ENCODE measurements at regions not wholly inside any gene's neighbourhood (a gene's known extent, or its start where the extent isn't known, plus 50 kb on each side); places are given as distances from the start of the nearest gene placed in this dataset.

DNA sequence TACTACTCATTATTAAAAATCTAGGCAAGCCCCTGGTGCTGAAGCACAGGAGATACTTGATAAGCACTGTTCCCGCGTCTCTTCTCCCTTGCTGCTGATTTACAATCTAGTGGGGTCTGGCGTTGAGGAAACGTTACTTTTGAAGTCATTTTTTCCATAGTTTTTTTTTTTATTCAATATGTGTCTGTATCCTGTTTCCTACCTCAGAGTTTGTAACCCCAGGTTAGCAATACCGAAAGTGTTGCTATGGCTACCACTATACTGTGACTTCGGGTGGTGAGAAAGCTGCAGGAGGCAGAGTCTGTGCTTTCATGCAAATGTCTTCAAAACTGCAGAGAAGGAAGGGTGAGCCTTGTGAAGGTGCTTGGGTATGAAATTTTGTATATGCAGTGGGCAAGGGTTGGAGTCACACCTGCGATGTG is 458.8 kb upstream of the GHITM start:
- TF ChIP-seq EZH2phosphoT487 (IDR thresholded peaks at IDR 0.05; ENCODE audit: borderline replicate concordance): no peak
- no peak for TF ChIP-seq ELF1 (IDR thresholded peaks at IDR 0.05; ENCODE audit: borderline replicate concordance, low read depth)
- TF ChIP-seq SP1 (IDR thresholded peaks at IDR 0.05; ENCODE audit: low read depth): no peak
- TF ChIP-seq RAD21 (IDR thresholded peaks at IDR 0.05; ENCODE audit: low read depth): no peak
- TF ChIP-seq POLR2AphosphoS5 (IDR thresholded peaks at IDR 0.05; ENCODE audit: low read depth, low read length): no peak
- TF ChIP-seq REST (IDR thresholded peaks at IDR 0.05; ENCODE audit: low read depth): no peak
- RAD21 ChIA-PET (ENCODE audit: low non-redundant PET in 1 of 2, low total read pairs in 2 of 2, uncharacterized antibody in 2 of 2, unreplicated experiment in 2 of 2): no interaction called here
- H3K36me3 ChIP-seq (ENCODE audit: control insufficient read depth in 1 of 2, insufficient read depth in 2 of 2, low read length in 2 of 2): no peaks in the 10 kb centered on the region
- no peaks in the 10 kb centered on the region for H4K20me1 ChIP-seq (ENCODE audit: insufficient read depth)
- H3K79me2 ChIP-seq (ENCODE audit: insufficient read depth, low read length): no peaks in the 10 kb centered on the region
- DNase-seq (ENCODE audit: low read depth, low spot score) (no peak), ATAC-seq (no peak)
- no peak overlapping the region for H2AFZ ChIP-seq (ENCODE audit: low read depth, low read length, poor library complexity, severe bottlenecking)
- no peak overlapping the region for H3K4me3 ChIP-seq (replicated peaks in 1 of 2; ENCODE audit: low read depth in 1 of 2, low read length in 2 of 2)
- H3K9me2 ChIP-seq (ENCODE audit: insufficient read depth): no peaks in the 10 kb centered on the region
- H3K4me1 ChIP-seq (ENCODE audit: control insufficient read depth in 1 of 2, insufficient read depth in 2 of 2, low read length in 2 of 2): no peaks in the 10 kb centered on the region
- BruUV-seq (replicated peaks): no TSS peak
- no peak overlapping the region for H3K27ac ChIP-seq (ENCODE audit: low read depth, low read length)
- CTCF ChIA-PET: no interaction called here
- intact Hi-C loops (cut with micrococcal nuclease): no loop called here
- H3K9ac ChIP-seq (ENCODE audit: low read length): no peak overlapping the region
- peaks cover 4 to 12% of the 10 kb centered on the region in 2 experiments; a peak in 2 of 4 replicates for H3K9me3 ChIP-seq (ENCODE audit: control insufficient read depth in 1 of 2, insufficient read depth in 1 of 2, low read depth in 1 of 2, low read length in 2 of 2)
- H3K4me2 ChIP-seq (ENCODE audit: low read length): no peak overlapping the region
- POLR2A ChIA-PET: no interaction called here
- H3K27me3 ChIP-seq (ENCODE audit: insufficient read depth, low read length): no peaks in the 10 kb centered on the region

DNA sequence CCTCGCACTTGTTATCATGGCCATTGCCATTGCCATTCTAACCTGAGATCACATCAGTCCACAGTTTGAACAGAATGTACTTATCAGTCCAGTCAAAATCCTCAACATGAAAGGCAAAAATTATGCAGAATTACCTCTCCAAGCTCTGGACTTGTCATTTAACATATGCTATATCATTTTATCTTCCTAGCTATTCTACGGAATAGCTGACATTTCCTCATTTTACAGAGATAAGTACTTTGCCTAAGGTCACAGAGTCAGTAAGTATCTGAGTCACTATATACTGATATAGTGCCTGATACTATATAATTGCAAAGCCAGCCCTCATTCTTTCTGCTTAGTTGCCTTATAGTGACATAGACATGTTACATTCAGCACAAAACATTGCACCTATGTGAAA is 456.9 kb upstream of the GHITM start:
- BruUV-seq (replicated peaks): no TSS peak

More for the DNA sequence above, 456.9 kb upstream of the GHITM start:
- DNase-seq (ENCODE audit: low read depth, low spot score) (no peak), ATAC-seq (no peak)
- Histone ChIP-seq H2AFZ (ENCODE audit: low read depth, low read length, poor library complexity, severe bottlenecking) (no peak overlapping the region), H3K79me2 (ENCODE audit: insufficient read depth, low read length) (no peaks in the 10 kb centered on the region), H3K4me3 (replicated peaks in 1 of 2; ENCODE audit: low read depth in 1 of 2, low read length in 2 of 2) (no peak overlapping the region), H3K4me1 (ENCODE audit: control insufficient read depth in 1 of 2, insufficient read depth in 2 of 2, low read length in 2 of 2) (no peaks in the 10 kb centered on the region), H3K4me2 (ENCODE audit: low read length) (no peak overlapping the region), H3K9me2 (ENCODE audit: insufficient read depth) (no peaks in the 10 kb centered on the region), H3K27me3 (ENCODE audit: insufficient read depth, low read length) (no peaks in the 10 kb centered on the region), H3K9me3 (ENCODE audit: control insufficient read depth in 1 of 2, insufficient read depth in 1 of 2, low read depth in 1 of 2, low read length in 2 of 2) (peaks cover 7 to 12% of the 10 kb centered on the region in 2 experiments; a peak in 2 of 4 replicates), H3K36me3 (ENCODE audit: control insufficient read depth in 1 of 2, insufficient read depth in 2 of 2, low read length in 2 of 2) (no peaks in the 10 kb centered on the region), H3K27ac (ENCODE audit: low read depth, low read length) (no peak overlapping the region), H4K20me1 (ENCODE audit: insufficient read depth) (no peaks in the 10 kb centered on the region), H3K9ac (ENCODE audit: low read length) (no peak overlapping the region)
- ChIA-PET CTCF (no interaction called here), POLR2A (no interaction called here), RAD21 (ENCODE audit: low non-redundant PET in 1 of 2, low total read pairs in 2 of 2, uncharacterized antibody in 2 of 2, unreplicated experiment in 2 of 2) (no interaction called here)
- TF ChIP-seq, protein P1, sequence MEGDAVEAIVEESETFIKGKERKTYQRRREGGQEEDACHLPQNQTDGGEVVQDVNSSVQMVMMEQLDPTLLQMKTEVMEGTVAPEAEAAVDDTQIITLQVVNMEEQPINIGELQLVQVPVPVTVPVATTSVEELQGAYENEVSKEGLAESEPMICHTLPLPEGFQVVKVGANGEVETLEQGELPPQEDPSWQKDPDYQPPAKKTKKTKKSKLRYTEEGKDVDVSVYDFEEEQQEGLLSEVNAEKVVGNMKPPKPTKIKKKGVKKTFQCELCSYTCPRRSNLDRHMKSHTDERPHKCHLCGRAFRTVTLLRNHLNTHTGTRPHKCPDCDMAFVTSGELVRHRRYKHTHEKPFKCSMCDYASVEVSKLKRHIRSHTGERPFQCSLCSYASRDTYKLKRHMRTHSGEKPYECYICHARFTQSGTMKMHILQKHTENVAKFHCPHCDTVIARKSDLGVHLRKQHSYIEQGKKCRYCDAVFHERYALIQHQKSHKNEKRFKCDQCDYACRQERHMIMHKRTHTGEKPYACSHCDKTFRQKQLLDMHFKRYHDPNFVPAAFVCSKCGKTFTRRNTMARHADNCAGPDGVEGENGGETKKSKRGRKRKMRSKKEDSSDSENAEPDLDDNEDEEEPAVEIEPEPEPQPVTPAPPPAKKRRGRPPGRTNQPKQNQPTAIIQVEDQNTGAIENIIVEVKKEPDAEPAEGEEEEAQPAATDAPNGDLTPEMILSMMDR (IDR thresholded peaks at IDR 0.05 in 2 of 3, conservative IDR thresholded peaks at IDR 0.05 in 1 of 3; ENCODE audit: borderline replicate concordance in 1 of 3, insufficient read depth in 1 of 3, low read depth in 2 of 3, low read length in 2 of 3): no peak
- TF ChIP-seq SIN3A (IDR thresholded peaks at IDR 0.05; ENCODE audit: low read depth): no peak
- TF ChIP-seq ZBTB33 (IDR thresholded peaks at IDR 0.05; ENCODE audit: extremely low read depth, insufficient replicate concordance, low read length): no peak
- TF ChIP-seq CEBPB (IDR thresholded peaks at IDR 0.05; ENCODE audit: low read depth): no peak
- TF ChIP-seq POLR2AphosphoS5 (IDR thresholded peaks at IDR 0.05; ENCODE audit: low read depth, low read length): no peak
- no peak for TF ChIP-seq EZH2phosphoT487 (IDR thresholded peaks at IDR 0.05; ENCODE audit: borderline replicate concordance)
- no peak for TF ChIP-seq EZH2 (IDR thresholded peaks at IDR 0.05)
- no peak for TF ChIP-seq YY1 (IDR thresholded peaks at IDR 0.05; ENCODE audit: extremely low read depth, insufficient replicate concordance, low read depth, low read length)
- intact Hi-C loops (cut with micrococcal nuclease): no loop called here

Measured in HCT116 (cell line).